WTC11 (cell line): ENCODE measurements at regions not wholly inside any gene's neighbourhood (a gene's known extent, or its start where the extent isn't known, plus 50 kb on each side); places are given as distances from the start of the nearest gene placed in this dataset.

ENCODE experiments used
- CREB1 ChIP-seq: sonication (generic); formaldehyde crosslinking; IDR thresholded peaks from 2 replicates; pipeline ENCODE4 v1.8.0; 2023; ENCODE audit warnings: mild to moderate bottlenecking, missing genetic modification reagents
- CREM ChIP-seq: sonication (generic); formaldehyde crosslinking; IDR thresholded peaks from 2 replicates; pipeline ENCODE4 v1.8.1; 2022; ENCODE audit warnings: mild to moderate bottlenecking, missing genetic modification reagents, moderate library complexity
- ESRRA ChIP-seq: sonication (generic); formaldehyde crosslinking; IDR thresholded peaks from 2 replicates; pipeline ENCODE4 v1.8.1; 2022; ENCODE audit warnings: mild to moderate bottlenecking, missing genetic modification reagents, borderline replicate concordance
- FOXP1 ChIP-seq: sonication (generic); formaldehyde crosslinking; IDR thresholded peaks from 2 replicates; pipeline ENCODE4 v1.8.0; 2022; ENCODE audit warnings: missing genetic modification reagents, mild to moderate bottlenecking, moderate library complexity, borderline replicate concordance
- NR2C2 ChIP-seq: sonication (generic); formaldehyde crosslinking; IDR thresholded peaks from 2 replicates; pipeline ENCODE4 v1.8.0; 2022; ENCODE audit warnings: mild to moderate bottlenecking, missing genetic modification reagents
- PRRX2 ChIP-seq: fragments of 250-450 bp; sonication (Bioruptor Pico); IDR thresholded peaks from 2 replicates; pipeline ENCODE4 v1.8.0; 2021; ENCODE audit warnings: mild to moderate bottlenecking
- SP1 ChIP-seq: sonication (generic); formaldehyde crosslinking; conservative IDR thresholded peaks from 2 replicates; pipeline ENCODE4 v1.8.1; 2022; ENCODE audit warnings: missing genetic modification reagents
- ZNF396 ChIP-seq: fragments of 250-450 bp; sonication (Bioruptor Pico); IDR thresholded peaks from 2 replicates; pipeline ENCODE4 v1.8.0; 2021; ENCODE audit warnings: mild to moderate bottlenecking, moderate library complexity, borderline replicate concordance
- ZNF671 ChIP-seq: fragments of 250-450 bp; sonication (Bioruptor Pico); IDR thresholded peaks from 2 replicates; pipeline ENCODE4 v1.8.0; 2021; ENCODE audit warnings: mild to moderate bottlenecking
- TF ChIP-seq, protein P1 (sequence below): fragments of 200-600 bp; IDR thresholded peaks from 2 replicates; pipeline ENCODE4 v1.8.0; 2022; ENCODE audit warnings: antibody characterized with exemption
- TF ChIP-seq, protein P2 (sequence below): sonication (generic); formaldehyde crosslinking; IDR thresholded peaks from 2 replicates; pipeline ENCODE4 v1.8.0; 2022; ENCODE audit warnings: mild to moderate bottlenecking, missing genetic modification reagents
- TF ChIP-seq, protein P3 (sequence below): sonication (generic); formaldehyde crosslinking; IDR thresholded peaks from 2 replicates; pipeline ENCODE4 v1.8.1; 2023; ENCODE audit warnings: mild to moderate bottlenecking, missing genetic modification reagents
- TF ChIP-seq, protein P4 (sequence below): sonication (generic); formaldehyde crosslinking; IDR thresholded peaks from 2 replicates; pipeline ENCODE4 v1.8.0; 2022; ENCODE audit warnings: mild to moderate bottlenecking, missing genetic modification reagents

DNA sequence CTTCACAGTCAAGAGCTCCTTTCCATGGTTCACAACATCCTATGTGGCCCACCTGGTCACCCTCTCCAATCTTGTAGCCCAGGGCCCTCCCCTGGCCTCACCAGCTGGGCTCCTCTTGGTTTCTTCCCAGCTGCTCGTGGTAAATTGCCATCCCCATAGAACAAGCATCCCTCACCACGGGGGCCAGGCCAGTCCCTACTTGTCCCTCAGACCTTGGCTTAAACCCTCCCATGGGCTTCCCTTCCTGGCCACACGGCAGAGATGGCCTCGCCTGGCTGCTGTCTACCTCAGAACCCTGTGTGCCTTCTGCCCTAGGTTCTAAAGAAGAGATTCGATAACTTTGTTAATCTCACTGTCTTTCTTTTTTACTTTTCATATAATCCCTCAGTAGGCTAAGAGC is 153.3 kb upstream of the TCERG1L start:
- TF ChIP-seq, protein P1, sequence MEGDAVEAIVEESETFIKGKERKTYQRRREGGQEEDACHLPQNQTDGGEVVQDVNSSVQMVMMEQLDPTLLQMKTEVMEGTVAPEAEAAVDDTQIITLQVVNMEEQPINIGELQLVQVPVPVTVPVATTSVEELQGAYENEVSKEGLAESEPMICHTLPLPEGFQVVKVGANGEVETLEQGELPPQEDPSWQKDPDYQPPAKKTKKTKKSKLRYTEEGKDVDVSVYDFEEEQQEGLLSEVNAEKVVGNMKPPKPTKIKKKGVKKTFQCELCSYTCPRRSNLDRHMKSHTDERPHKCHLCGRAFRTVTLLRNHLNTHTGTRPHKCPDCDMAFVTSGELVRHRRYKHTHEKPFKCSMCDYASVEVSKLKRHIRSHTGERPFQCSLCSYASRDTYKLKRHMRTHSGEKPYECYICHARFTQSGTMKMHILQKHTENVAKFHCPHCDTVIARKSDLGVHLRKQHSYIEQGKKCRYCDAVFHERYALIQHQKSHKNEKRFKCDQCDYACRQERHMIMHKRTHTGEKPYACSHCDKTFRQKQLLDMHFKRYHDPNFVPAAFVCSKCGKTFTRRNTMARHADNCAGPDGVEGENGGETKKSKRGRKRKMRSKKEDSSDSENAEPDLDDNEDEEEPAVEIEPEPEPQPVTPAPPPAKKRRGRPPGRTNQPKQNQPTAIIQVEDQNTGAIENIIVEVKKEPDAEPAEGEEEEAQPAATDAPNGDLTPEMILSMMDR: no peak
- TF ChIP-seq CREB1 (CRISPR knock-in tag) (no peak), ESRRA (no peak), FOXP1 (CRISPR knock-in tag) (no peak), ZNF396 (no peak), ZNF671 (CRISPR knock-in tag) (no peak), SP1 (CRISPR knock-in tag) (no peak), CREM (CRISPR knock-in tag) (no peak), NR2C2 (no peak), PRRX2 (no peak)
- TF ChIP-seq, protein P2, sequence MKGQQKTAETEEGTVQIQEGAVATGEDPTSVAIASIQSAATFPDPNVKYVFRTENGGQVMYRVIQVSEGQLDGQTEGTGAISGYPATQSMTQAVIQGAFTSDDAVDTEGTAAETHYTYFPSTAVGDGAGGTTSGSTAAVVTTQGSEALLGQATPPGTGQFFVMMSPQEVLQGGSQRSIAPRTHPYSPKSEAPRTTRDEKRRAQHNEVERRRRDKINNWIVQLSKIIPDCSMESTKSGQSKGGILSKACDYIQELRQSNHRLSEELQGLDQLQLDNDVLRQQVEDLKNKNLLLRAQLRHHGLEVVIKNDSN (CRISPR knock-in tag): no peak
- TF ChIP-seq, protein P3, sequence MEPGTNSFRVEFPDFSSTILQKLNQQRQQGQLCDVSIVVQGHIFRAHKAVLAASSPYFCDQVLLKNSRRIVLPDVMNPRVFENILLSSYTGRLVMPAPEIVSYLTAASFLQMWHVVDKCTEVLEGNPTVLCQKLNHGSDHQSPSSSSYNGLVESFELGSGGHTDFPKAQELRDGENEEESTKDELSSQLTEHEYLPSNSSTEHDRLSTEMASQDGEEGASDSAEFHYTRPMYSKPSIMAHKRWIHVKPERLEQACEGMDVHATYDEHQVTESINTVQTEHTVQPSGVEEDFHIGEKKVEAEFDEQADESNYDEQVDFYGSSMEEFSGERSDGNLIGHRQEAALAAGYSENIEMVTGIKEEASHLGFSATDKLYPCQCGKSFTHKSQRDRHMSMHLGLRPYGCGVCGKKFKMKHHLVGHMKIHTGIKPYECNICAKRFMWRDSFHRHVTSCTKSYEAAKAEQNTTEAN (CRISPR knock-in tag): no peak
- TF ChIP-seq, protein P4, sequence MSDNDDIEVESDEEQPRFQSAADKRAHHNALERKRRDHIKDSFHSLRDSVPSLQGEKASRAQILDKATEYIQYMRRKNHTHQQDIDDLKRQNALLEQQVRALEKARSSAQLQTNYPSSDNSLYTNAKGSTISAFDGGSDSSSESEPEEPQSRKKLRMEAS: no peak
